Activated CD4-positive, alpha-beta memory T cell treated with anti-CD3 and anti-CD28 coated beads, Interleukin-2, amount 10 ng/mL, durations not matched to agents 7 days and 5 days (primary cell): ENCODE measurements at regions not wholly inside any gene's neighbourhood (a gene's known extent, or its start where the extent isn't known, plus 50 kb on each side); places are given as distances from the start of the nearest gene placed in this dataset.
A peak's percentile ranks its signal among the peaks of the same experiment; 100 is the strongest.

ENCODE experiments used
- CTCF ChIA-PET: fragments of 350-600 bp; sonication (Branson Sonifier 250); formaldehyde crosslinking; loops from one replicate; lab custom pipeline; 2021; ENCODE audit warnings: antibody characterized with exemption, inconsistent platforms; lab: Charles Lee
- POLR2A ChIA-PET: fragments of 350-600 bp; sonication (Branson Sonifier 250); formaldehyde crosslinking; loops from one replicate; lab custom pipeline; 2021; ENCODE audit warnings: antibody characterized with exemption; lab: Charles Lee
- DNase-seq: peaks from one replicate; pipeline ENCODE4 v3.0.0-alpha.2; 2020
- H3K27ac Mint-ChIP-seq: one replicate; pipeline ENCODE4 v1.8.0; 2021; ENCODE audit warnings: mild to moderate bottlenecking, mixed read lengths
- H3K27me3 Mint-ChIP-seq: one replicate; pipeline ENCODE4 v1.8.0; 2021; ENCODE audit warnings: mixed read lengths
- H3K36me3 Mint-ChIP-seq: one replicate; pipeline ENCODE4 v1.8.0; 2021; ENCODE audit warnings: low read depth, mixed read lengths
- H3K4me1 Mint-ChIP-seq: one replicate; pipeline ENCODE4 v1.8.0; 2021; ENCODE audit warnings: mixed read lengths
- H3K4me3 Mint-ChIP-seq: one replicate; pipeline ENCODE4 v1.8.0; 2021; ENCODE audit warnings: mild to moderate bottlenecking, mixed read lengths
- H3K9me3 Mint-ChIP-seq: one replicate; pipeline ENCODE4 v1.8.0; 2021; ENCODE audit warnings: mixed read lengths

DNA sequence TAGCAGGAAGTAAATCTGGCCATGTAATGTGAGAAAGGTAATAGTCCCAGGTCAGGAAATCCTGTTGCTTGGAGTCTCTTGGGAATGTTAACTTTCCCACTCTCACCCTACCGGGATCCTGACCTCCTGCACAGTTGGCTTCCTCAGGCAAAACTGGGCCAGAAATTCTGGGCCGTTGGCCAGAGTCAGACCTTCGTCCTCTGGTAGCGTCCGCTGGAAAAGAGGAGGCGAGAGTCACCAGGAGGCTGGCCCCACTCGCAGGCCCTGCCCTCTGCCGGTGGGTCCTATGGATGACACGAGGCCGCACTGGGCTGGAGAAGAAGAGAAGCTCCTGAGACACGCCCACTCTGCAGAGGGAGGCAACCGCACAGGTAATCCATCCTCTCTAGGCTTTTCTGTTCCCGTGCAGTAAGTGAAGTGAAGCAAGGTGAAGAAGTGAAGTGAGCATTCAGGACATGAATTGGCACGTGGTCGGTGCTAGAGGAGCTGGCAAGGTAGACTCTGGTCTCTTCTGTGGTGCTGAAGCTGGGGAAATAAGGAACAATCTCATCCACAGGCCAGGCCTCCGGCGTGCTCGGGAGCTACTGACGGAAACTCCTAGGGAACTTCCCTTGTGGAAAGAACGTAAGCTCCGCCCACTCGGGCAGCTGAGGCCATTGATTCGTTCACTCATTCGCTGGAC, 182.7 kb upstream of the GLI2 start:
- Mint-ChIP-seq H3K4me3 (no peak overlapping the region), H3K4me1 (no peaks in the 10 kb centered on the region), H3K27me3 (peaks cover 14% of the 10 kb centered on the region), H3K27ac (no peak overlapping the region), H3K36me3 (no peaks in the 10 kb centered on the region), H3K9me3 (no peaks in the 10 kb centered on the region)
- CTCF ChIA-PET, result interaction anchor here (0.7 to 1.2 kb wide), 3 partner anchors 12 to 128 kb away, joined by 3 read pairs; no protein-coding TSS in a partner anchor
- DNase-seq, result peak; percentile 39
- POLR2A ChIA-PET, result no interaction called here

GRCh38 chr2:120554625-120555032, 181.0 kb upstream of the GLI2 start:
- Mint-ChIP-seq H3K27ac (no peak overlapping the region), H3K27me3 (peaks cover 16% of the 10 kb centered on the region), H3K4me3 (no peak overlapping the region), H3K4me1 (no peaks in the 10 kb centered on the region), H3K9me3 (no peaks in the 10 kb centered on the region), H3K36me3 (no peaks in the 10 kb centered on the region)
- no peak for DNase-seq
- CTCF ChIA-PET, result interaction anchor here (1.3 kb wide), 1 partner anchor 212 kb away, joined by 3 read pairs; no protein-coding TSS in a partner anchor
- POLR2A ChIA-PET, result no interaction called here

GRCh38 chr2:120555092-120555491, 180.6 kb upstream of the GLI2 start:
- Mint-ChIP-seq H3K4me3 (no peak overlapping the region), H3K27ac (no peak overlapping the region), H3K4me1 (no peaks in the 10 kb centered on the region), H3K36me3 (no peaks in the 10 kb centered on the region), H3K27me3 (peaks cover 16% of the 10 kb centered on the region), H3K9me3 (no peaks in the 10 kb centered on the region)
- CTCF ChIA-PET, result interaction anchor here (1.3 kb wide), 1 partner anchor 212 kb away, joined by 3 read pairs; no protein-coding TSS in a partner anchor
- DNase-seq, result no peak
- POLR2A ChIA-PET, result no interaction called here

DNA sequence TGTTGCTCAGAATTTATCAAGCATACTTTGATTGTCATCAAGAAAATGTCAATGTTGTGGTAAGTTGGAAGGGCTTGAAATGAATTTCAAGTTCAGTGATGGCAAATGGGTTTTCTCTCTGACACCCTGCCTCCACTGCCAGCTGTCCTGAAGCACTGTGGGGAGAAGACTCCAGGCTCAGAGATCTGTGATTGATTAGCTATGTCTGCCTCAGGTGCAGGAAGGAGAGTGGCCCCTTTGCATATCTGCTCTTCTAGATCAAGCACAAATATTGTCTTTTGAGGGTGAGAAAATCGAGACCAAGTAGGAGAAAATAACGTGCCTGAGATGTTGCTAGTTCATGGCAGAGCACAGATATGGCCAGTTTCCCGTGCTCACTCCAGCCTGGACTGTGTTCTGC, 178.8 kb upstream of the GLI2 start:
- ChIA-PET CTCF (no interaction called here), POLR2A (no interaction called here)
- peaks cover 10% of the 10 kb centered on the region for H3K27me3 Mint-ChIP-seq
- DNase-seq, result no peak
- no peaks in the 10 kb centered on the region for H3K36me3 Mint-ChIP-seq
- no peaks in the 10 kb centered on the region for H3K4me1 Mint-ChIP-seq
- no peak overlapping the region for H3K27ac Mint-ChIP-seq
- H3K4me3 Mint-ChIP-seq, result no peak overlapping the region
- no peaks in the 10 kb centered on the region for H3K9me3 Mint-ChIP-seq

DNA sequence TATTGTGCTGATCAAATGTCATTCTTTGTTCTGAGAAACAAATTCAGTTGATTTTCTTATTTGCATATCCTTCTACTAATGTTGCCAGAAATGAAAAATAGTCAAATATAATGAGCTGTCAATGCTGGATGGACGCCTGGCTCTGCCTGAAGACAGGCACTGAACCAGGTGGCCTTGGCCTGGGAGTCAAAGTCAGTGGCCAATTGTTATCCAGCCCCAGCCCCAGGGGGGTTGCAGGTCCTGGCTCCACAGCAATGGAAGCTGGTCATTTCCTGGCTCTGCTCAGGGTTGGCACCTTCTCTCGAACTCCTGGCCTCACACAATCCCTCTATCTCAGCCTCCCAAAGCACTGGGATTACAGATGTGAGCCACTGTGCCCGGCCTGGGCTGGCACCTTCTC, 176.8 kb upstream of the GLI2 start:
- Mint-ChIP-seq H3K9me3 (no peaks in the 10 kb centered on the region), H3K27ac (no peak overlapping the region), H3K27me3 (peaks cover 7% of the 10 kb centered on the region), H3K36me3 (no peaks in the 10 kb centered on the region), H3K4me3 (no peak overlapping the region), H3K4me1 (no peaks in the 10 kb centered on the region)
- ChIA-PET POLR2A (no interaction called here), CTCF (no interaction called here)
- no peak for DNase-seq

DNA sequence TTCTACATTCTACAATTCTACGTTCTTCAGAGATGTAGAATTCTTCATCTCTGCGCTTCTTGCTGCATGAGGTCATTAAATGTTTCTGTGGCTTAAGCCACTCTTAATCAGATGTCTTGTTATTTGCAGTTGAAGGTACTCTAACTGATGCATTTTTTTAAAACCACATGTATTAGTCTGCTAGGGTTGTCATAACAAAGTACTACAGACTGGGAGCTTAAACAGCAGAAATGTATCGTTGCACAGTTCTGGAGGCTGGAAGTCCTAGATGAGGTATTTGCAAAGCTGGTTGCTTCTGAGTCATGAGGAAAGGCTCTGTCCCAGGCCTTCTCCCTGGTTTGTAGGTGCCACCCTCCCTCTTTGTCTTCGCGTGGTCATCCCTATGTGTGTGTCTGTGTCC, 176.3 kb upstream of the GLI2 start:
- H3K4me1 Mint-ChIP-seq, result no peaks in the 10 kb centered on the region
- ChIA-PET POLR2A (no interaction called here), CTCF (no interaction called here)
- H3K4me3 Mint-ChIP-seq, result no peak overlapping the region
- no peak overlapping the region for H3K27ac Mint-ChIP-seq
- no peak for DNase-seq
- H3K27me3 Mint-ChIP-seq, result peaks cover 6% of the 10 kb centered on the region
- no peaks in the 10 kb centered on the region for H3K9me3 Mint-ChIP-seq
- no peaks in the 10 kb centered on the region for H3K36me3 Mint-ChIP-seq

GRCh38 chr2:120560330-120560729, 175.3 kb upstream of the GLI2 start:
- no peaks in the 10 kb centered on the region for H3K4me1 Mint-ChIP-seq
- no peaks in the 10 kb centered on the region for H3K36me3 Mint-ChIP-seq

DNA sequence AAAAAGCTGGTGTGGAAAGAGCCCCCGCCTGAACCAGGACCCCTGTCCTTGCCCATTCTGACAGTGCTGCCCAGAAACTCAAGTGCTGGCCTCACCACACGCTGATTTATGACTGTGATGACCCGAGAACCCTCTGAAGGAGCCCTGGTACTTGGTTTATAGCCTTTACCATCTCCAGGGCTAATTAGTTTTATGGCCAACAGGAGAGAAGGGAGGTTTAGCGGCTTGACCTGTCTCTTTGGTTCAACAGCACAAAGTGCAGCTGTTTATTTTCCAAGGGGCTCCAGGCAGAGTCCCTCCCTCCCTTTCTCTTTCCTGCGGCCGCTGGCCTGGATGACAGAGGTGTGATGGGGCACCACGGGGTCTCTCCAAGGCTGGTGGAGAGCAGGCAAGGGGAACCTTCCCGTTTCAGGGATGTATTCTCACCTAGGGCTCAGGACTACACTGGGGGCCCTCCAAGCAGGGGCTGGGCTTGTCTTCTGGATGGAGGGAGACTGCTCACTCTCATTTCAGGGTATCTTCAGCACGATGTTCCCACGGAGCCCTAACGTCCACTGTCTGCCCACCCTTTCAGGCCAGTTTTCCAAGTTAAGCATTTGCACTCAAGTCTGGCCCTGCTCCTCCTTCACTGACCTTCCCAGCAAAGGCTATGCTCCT, 174.2 kb upstream of the GLI2 start:
- H3K4me1 Mint-ChIP-seq, result no peaks in the 10 kb centered on the region
- no peak overlapping the region for H3K4me3 Mint-ChIP-seq
- ChIA-PET CTCF (no interaction called here), POLR2A (no interaction called here)
- no peak for DNase-seq
- H3K27me3 Mint-ChIP-seq, result peaks cover 2% of the 10 kb centered on the region
- H3K9me3 Mint-ChIP-seq, result no peaks in the 10 kb centered on the region
- no peak overlapping the region for H3K27ac Mint-ChIP-seq
- H3K36me3 Mint-ChIP-seq, result no peaks in the 10 kb centered on the region

More at GRCh38 chr2:120560330-120560729, 175.3 kb upstream of the GLI2 start:
- H3K27me3 Mint-ChIP-seq, result peaks cover 2% of the 10 kb centered on the region
- DNase-seq, result no peak
- no peaks in the 10 kb centered on the region for H3K9me3 Mint-ChIP-seq
- H3K4me3 Mint-ChIP-seq, result no peak overlapping the region
- CTCF ChIA-PET, result no interaction called here
- POLR2A ChIA-PET, result no interaction called here
- no peak overlapping the region for H3K27ac Mint-ChIP-seq

DNA sequence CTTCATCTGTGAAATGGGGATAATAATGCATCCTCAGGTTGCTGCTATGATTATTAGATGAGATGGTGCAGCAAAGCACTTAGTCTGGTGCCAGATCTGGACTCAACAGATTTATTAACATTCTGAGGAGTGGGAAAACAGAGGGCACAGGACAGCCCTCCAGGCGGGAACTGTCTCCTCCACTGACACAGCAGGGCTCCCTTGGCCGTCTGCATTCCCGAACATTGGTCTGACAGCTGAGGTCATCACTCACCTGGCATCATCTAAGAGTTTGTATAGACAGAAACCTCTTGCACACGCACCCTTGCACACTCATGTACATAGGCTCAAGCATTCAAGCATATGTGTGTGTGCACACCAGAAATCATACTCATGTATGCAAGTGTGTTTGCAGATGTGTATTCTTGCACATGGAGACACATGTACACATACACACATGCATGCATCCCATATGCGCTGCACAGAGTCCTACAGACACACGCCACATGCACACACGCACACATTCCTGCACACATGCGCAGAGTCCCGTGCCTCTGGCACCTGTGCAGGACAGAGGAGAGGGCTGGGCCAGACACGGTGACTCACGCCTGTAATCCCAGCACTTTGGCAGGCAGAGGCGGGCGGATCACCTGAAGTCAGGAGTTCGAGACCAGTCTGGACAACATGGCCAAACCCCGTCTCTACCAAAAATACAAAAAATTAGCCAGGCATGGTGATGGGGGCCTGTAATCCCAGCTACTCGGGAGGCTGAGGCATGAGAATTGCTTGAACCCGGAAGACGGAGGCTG, 173.3 kb upstream of the GLI2 start:
- Mint-ChIP-seq H3K4me1 (no peaks in the 10 kb centered on the region), H3K9me3 (no peaks in the 10 kb centered on the region), H3K27ac (no peak overlapping the region), H3K4me3 (no peak overlapping the region), H3K27me3 (peaks cover 2% of the 10 kb centered on the region), H3K36me3 (no peaks in the 10 kb centered on the region)
- CTCF ChIA-PET, result no interaction called here
- no peak for DNase-seq
- POLR2A ChIA-PET, result no interaction called here

DNA sequence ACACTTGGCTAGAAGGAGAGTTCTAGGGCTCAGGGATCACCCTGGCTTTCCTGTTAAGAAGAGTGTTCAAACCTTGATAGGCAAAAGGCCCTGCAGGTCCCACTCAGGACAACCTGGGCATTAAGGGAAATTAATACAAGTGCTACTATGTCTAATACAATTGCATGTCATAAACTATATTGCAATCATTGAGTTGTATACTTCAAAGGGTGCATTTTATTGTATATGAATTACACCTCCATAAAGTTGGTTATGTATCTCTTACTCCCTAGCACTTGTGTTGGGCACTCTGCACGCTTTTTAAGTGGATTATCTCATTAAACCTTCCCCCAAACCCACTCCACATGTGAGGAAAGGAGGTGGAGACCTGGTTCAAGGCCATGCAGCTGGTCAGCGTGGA, 172.1 kb upstream of the GLI2 start:
- POLR2A ChIA-PET, result no interaction called here
- CTCF ChIA-PET, result no interaction called here
- DNase-seq, result no peak
- Mint-ChIP-seq H3K4me3 (no peak overlapping the region), H3K9me3 (no peaks in the 10 kb centered on the region), H3K4me1 (no peaks in the 10 kb centered on the region), H3K36me3 (no peaks in the 10 kb centered on the region), H3K27ac (no peak overlapping the region), H3K27me3 (peaks cover 1% of the 10 kb centered on the region)

- no peaks in the 10 kb centered on the region for H3K27me3 Mint-ChIP-seq
- ChIA-PET POLR2A (no interaction called here), CTCF (no interaction called here)
- H3K4me3 Mint-ChIP-seq, result no peak overlapping the region
- no peak overlapping the region for H3K27ac Mint-ChIP-seq
- DNase-seq, result no peak
- H3K36me3 Mint-ChIP-seq, result no peaks in the 10 kb centered on the region
- H3K4me1 Mint-ChIP-seq, result no peaks in the 10 kb centered on the region
- H3K9me3 Mint-ChIP-seq, result no peaks in the 10 kb centered on the region
Measured at GRCh38 chr2:120564213-120565094, 171.2 kb upstream of the GLI2 start.

DNA sequence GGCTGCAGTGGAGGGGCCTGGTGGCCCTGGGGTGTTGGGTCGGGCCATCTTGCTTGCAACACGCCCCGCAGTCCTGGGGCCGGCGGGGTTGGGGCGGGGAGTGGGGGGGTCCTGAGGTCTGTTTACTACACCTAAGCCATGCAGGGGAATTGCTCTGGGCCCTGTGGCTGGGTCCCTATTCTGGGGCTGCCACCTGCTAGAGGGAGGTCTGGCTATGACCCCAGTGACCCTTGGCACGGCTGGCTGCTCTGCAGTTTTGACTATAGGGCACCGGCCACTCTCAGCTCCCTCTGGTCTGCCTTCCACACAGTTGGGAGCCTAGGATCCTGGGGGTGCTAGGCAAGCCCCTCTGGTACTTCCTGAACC, 170.6 kb upstream of the GLI2 start:
- ChIA-PET CTCF (no interaction called here), POLR2A (no interaction called here)
- no peak overlapping the region for H3K4me3 Mint-ChIP-seq
- no peaks in the 10 kb centered on the region for H3K9me3 Mint-ChIP-seq
- no peaks in the 10 kb centered on the region for H3K4me1 Mint-ChIP-seq
- no peak for DNase-seq
- no peaks in the 10 kb centered on the region for H3K27me3 Mint-ChIP-seq
- no peak overlapping the region for H3K27ac Mint-ChIP-seq
- no peaks in the 10 kb centered on the region for H3K36me3 Mint-ChIP-seq

- Mint-ChIP-seq H3K4me1 (no peaks in the 10 kb centered on the region), H3K36me3 (no peaks in the 10 kb centered on the region), H3K27ac (no peak overlapping the region), H3K27me3 (no peaks in the 10 kb centered on the region), H3K9me3 (no peaks in the 10 kb centered on the region), H3K4me3 (no peak overlapping the region)
- POLR2A ChIA-PET, result no interaction called here
- no peak for DNase-seq
- CTCF ChIA-PET, result no interaction called here
Measured at GRCh38 chr2:120565929-120566328, 169.7 kb upstream of the GLI2 start.
